GM18499 (cell line): ENCODE measurements at regions not wholly inside any gene's neighbourhood (a gene's known extent, or its start where the extent isn't known, plus 50 kb on each side); places are given as distances from the start of the nearest gene placed in this dataset.

Source experiments
- ATAC-seq: cut with Tn5 transposase; IDR thresholded peaks from one replicate; pipeline ENCODE4 v1.9.1; 2021; ENCODE audit warnings: moderate number of reproducible peaks; ENCODE audit not compliant: insufficient read depth, unreplicated experiment

GRCh38 chr5:15447209-15447608, 52.8 kb upstream of the FBXL7 start:
- no peak for ATAC-seq

DNA sequence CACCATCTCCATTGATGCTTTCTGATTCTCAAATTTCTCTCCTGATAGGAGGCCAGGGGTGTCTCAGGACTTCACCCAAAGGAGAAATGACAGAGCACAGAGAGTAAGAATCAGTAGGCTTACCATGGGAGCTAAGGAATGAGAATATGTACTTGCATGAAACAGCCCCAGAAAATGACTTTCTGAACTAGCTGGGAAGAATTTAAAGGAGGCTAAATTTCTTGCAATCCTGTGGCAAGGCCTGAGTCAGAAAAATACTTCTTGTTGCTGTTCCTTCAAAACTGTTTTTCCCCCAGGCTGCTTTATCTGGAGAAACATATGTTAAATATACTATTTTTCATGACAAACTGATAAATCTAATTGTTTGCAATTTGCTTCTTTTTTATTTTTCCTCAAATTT, 53.4 kb upstream of the FBXL7 start:
- no peak for ATAC-seq

DNA sequence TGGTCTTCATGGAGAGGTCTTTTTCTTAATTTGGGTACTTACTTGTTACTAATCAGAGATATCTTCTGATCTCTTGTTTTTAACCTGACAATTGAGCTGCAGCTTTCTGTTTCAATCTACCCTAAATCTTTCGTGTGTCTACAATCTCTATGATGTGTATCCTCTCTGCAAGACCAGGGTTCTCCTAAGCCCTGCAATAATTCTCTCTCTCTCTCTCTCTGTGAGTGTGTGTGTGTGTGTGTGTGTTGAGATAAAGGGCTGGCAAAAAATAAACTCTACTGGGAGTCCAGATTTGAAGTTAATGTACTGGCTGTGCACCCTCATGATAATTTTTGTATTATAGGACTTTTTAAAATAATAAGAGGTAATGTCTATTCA, 57.8 kb upstream of the FBXL7 start:
- ATAC-seq, result no peak

DNA sequence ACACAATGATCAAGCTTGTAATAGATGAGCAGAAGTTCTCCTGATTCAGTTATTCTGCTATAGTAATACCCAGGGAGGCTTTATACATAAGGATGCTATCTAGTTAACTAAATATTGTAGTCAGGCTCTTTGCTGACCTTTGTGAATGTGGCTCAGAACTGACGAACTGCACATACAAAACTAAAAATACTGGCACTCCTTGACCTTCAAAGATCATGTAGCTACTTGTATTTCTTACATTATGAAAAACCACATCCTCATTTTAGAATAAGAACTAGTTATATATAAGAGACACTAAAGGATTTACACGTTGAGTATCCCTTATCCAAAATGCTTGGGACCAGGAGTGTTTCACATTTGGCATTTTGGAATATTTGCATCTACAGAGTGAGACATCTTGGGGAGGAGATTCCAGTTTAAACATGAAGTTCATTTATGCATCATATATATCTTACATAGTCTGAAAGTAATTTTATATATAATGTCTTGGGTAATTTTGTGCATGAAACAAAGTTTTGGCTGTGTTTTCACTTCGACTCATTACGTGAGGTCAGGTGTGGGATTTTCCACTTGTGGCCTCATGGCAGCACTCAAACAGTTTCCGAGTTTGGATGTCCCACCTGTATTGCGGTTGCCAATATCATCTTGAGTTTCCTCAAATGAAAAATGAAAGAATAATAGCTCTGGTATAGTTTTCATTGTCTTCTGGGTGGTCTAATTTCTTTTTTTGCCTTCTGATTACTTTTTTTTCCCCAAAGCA, 58.4 kb upstream of the FBXL7 start:
- ATAC-seq, result no peak

DNA sequence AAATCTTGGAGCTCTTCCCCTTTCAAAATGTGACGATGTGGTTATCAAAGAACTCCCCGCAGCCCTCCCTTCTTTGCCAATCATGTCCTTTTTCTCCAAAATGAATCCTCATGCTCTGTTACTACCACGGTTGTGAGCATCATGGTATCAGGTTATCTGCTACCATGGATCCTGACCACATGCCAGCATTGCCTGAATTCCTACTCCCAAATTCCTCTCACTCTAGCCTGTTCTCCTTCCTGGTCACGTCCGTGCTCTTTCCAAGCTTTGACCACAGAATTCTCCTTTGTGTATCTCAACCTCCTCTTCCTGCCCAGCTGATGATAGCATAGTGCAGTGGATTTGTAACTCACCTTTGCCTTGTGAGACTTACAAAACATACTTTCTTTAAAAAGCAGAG, 59.5 kb upstream of the FBXL7 start:
- no peak for ATAC-seq

DNA sequence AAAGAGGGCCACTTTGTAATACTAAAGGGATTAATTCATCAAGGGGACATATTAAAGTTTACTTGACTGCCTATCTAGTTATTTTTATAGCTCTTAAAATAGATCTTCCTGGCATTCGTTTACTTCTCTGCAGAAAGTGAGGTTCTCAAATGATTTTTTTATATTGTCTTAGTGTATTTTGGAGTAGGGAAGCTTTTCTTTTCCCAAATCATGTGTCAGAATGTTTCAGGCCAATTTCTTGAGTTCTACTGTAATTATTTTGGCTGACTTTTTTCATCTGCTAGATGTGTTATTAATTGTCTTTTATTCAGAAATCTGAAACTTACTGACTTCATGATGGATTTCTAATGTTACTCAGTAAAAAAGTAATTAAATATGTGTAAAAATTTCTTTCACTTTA, 60.2 kb upstream of the FBXL7 start:
- no peak for ATAC-seq

GRCh38 chr5:15433709-15434108, 66.3 kb upstream of the FBXL7 start:
- ATAC-seq, result no peak

DNA sequence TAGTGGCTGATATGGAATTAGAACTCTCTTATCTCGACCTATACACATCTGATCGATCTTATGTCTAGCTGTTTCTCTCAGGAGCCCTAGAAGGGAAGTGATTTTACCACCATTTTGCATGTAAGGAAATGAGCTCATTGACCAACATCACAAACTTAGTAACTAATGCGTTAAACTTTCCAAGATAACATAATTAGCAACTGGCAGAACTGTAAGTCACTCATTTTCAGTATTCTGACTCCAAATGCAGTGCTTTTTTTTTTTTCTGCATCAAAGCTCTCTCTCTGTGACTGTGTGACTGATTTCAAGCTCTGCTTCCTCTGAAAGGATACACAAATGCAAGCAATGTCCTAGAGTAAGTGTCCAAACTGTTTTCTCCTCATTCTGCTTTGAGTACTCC, 68.1 kb upstream of the FBXL7 start:
- no peak for ATAC-seq

- ATAC-seq, result no peak
Observed at GRCh38 chr5:15425766-15426165, 74.2 kb upstream of the FBXL7 start.

DNA sequence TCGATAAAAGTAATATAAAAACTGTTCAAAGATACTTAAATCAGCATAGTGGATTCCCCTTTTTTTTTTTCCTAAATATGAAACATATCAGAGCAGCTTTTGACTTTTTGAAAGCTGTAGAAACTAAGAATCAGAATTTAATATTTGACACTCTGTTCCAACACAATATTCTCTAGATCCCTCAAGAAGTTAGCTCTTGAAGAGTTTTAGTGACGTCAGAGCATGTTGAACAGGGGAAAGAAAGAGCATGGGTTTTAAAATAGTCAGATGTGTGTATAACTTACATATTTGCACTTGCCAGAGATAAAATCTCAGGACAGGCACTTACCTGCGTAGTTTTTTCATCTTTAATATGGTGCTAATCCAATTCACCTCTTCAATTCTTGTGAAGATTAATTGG, 75.2 kb upstream of the FBXL7 start:
- ATAC-seq, result no peak

- ATAC-seq, result no peak
Observed at GRCh38 chr5:15421921-15422412, 78.0 kb upstream of the FBXL7 start.

- ATAC-seq, result no peak
Observed at GRCh38 chr5:15421381-15421780, 78.6 kb upstream of the FBXL7 start.

- no peak for ATAC-seq
Observed at GRCh38 chr5:15420201-15420600, 79.8 kb upstream of the FBXL7 start.

DNA sequence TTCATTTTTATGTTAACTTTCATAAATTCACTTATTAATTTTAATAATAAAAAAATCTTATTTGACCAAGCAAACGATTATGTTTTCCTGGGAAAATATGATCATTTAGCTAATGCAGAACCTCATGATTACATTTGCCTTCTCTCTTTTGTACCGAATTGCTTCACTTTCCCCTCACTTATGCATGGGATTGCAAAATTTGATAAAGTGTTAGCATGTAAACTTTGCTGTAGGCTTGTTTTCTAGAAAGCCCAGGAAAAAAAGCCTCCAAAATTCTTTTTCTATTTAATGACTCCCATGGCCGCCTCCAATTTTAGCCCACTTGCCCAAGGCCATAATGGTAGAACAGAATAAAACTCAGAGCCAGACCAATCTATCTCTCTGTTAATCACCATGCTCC, 82.8 kb upstream of the FBXL7 start:
- ATAC-seq, result no peak

- no peak for ATAC-seq
Observed at GRCh38 chr5:15406478-15406877, 93.5 kb upstream of the FBXL7 start.

- ATAC-seq, result no peak
Observed at GRCh38 chr5:15393146-15393545, 106.8 kb upstream of the FBXL7 start.

- no peak for ATAC-seq
Observed at GRCh38 chr5:15391704-15392397, 108.1 kb upstream of the FBXL7 start.

- no peak for ATAC-seq
Observed at GRCh38 chr5:15388866-15389265, 111.1 kb upstream of the FBXL7 start.

- no peak for ATAC-seq
Observed at GRCh38 chr5:15387931-15388524, 112.0 kb upstream of the FBXL7 start.

GRCh38 chr5:15386122-15386521, 113.9 kb upstream of the FBXL7 start:
- no peak for ATAC-seq

DNA sequence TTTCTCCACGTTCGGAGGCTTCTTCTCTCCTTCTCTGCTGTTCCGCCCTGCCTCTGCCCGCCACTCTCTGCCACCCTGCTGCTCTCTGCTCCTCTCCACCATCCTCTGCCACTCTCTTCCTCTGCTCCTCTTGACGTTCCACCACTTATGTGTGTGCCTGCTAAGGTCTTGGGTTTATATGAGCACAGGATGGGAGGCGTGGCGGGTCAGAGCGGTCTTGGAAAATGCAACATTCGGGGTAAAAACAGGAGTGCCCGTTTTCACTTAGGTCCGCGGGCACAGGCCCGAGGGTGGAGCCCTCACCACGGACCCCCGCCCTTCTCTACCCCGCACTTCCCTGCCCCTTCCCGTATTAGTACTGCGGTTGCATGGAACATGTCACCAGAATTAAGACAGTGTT, 114.4 kb upstream of the FBXL7 start:
- ATAC-seq, result no peak

GRCh38 chr5:15385037-15385436, 114.9 kb upstream of the FBXL7 start:
- ATAC-seq, result no peak
